Activated T-helper 1 cell treated with Interleukin-2 at 50 U/mL for 16 hours (primary cell): ENCODE measurements at regions not wholly inside any gene's neighbourhood (a gene's known extent, or its start where the extent isn't known, plus 50 kb on each side); places are given as distances from the start of the nearest gene placed in this dataset.
"Not testable (repeated sequence)": the region's sequence is repeated elsewhere in the genome, so short reads cannot be mapped to it uniquely, and the experiment has no call there.

ENCODE experiments used
- DNase-seq: peaks from one replicate; pipeline ENCODE4 v3.0.0-alpha.2; 2020; ENCODE audit warnings: low read depth

GRCh38 chr5:67934976-67935375 is 280.6 kb upstream of the PIK3R1 start:
- no peak for DNase-seq

DNA sequence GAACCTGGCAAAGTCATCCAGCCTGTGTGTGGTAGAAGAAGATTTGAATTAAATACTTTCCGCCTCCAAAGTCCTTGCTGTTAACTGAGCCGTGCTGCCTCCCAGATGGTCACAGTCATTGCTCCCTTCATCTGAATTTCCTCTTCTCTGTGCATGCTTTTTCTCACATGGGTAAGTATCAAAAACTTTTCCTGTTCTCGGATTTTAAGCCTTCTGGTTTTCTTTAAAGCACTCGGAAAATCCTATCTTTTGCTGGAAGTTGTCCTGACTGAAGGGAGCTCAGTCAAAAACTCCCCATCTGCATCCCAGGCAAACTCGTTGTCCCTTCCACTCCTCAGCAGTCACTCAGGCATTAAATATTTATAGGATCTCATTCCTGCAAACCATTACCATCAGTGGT is 290.0 kb upstream of the PIK3R1 start:
- no peak for DNase-seq

DNA sequence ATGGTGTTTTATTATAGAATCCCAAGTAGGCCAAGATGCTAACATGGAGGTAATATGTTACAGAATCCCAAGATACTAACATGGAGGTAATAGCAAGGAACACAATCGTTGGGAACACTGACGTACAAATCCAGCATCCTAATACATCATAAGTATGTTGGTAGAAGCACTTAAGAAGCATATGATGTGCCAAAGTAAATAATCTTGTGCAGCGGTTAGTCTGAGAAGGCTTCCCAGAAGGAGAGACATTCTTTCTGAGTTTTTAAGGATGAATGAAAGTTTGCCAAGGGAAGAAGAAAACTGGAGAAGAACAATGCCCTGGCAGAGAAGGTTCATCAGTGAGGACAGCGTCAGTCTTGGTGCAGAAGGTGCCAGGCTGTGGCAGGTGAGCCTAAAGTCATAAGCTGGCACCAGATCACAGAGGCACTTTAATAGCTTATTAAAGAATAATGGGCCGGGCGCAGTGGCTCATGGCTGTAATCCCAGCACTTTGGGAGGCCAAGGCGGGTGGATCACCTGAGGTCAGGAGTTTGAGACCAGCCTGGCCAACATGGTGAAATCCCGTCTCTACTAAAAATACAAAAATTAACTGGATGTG is 294.5 kb upstream of the PIK3R1 start:
- DNase-seq, result no peak

DNA sequence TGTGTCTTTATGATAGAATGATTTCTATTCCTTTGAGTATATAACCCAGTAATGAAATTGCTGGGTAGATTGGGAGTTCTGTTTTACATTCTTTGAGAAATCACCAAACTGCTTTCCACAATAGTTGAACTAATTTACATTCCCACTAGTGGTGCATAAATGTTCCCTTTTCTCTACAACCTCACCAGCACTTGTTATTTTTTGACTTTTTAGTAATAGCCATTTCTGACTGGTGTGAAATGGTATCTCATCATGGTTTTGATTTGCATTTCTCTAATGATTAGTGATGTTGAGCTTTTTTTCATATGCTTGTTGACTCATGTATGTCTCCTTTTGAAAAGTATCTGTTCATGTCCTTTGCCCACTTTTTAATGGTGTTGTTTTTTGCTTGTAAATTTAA is 296.0 kb upstream of the PIK3R1 start:
- not testable (repeated sequence) for DNase-seq

DNA sequence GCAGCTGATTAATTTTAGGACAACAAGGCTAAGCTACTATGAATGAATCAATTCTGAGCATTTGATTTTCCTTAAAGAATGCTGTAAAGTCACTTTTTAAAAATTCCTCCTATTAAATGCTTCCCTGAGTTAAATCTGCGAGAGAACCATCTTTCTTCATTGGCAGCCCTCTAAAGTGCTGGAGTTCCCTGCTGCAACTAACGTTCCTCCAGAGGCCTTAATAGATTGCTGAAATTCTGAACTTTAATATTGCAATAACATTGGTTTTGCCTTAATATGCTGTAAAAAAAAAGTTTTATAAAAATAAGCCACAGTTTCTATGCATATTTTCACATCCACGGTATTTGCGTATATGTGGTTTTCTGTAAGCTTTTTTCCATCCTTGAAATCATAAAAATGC is 298.0 kb upstream of the PIK3R1 start:
- no peak for DNase-seq

GRCh38 chr5:67910546-67910945 is 305.0 kb upstream of the PIK3R1 start:
- DNase-seq, result no peak

DNA sequence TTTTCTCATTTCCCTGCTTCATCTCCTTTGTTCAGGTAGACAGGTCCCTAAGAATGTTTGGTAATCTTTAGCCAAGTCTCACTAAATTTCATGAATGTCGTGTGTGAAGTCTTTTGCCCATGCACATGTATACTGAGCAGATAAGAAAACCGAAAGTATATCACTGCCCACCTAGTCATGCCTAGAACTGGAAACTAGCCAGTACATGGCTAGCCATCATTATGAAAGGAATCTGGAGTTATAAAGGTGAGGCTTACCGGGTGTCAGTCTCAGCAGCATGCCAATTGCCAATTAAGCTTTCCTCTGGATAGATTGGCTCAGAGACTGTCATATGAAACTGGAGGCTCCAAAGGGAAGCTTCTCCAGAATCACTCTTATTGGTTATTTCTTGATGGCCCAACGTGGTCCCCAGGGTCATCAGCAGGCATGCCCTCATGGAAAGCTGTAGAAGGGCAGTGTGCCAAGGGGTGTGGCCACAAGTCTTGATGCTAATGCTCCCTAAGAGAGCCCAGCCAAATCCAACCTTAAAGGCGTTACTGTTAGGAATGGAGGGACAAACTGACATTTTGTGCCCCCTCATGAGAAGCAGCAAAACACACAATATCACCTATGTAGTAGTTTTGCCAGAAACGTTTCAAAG is 307.3 kb upstream of the PIK3R1 start:
- DNase-seq, result no peak

DNA sequence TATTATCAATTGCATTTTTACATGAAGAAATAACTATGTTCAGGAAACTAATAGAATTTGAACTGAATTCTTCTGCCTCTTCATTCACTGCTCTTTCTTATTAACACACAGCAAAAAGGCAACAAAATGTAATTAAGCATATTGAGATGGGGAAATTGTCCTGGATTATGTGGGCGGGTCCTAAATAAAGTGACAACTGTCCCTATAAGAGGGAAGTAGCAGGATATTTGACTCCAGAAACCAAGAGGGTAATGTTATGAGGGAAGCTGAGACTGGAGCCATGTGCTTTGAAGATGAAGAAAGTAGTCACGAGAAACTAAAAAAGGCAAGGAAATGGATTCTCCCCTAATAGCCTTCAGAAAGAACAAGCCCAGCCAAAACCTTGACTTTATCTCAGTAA is 311.2 kb upstream of the PIK3R1 start:
- DNase-seq, result no peak

- no peak for DNase-seq
Observed at GRCh38 chr5:67903656-67904055, 311.9 kb upstream of the PIK3R1 start.

DNA sequence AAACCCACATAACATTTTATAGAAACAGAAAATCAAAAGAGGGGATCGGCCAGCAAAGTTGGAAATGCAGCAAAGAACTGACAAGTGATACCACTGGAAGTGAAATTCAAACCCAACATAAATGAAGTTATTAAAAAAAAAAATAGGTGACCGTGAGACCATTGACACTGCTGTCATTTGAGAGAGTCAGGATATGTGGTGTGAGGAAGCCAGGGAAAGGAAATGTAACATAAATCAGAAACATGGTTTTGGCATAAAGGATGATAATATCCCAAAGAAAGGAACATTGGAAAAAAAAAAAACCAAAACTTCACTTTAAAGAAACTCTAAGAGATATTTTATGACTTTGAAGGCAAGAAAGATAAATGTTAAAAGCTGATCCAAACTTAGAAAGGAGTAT is 312.4 kb upstream of the PIK3R1 start:
- DNase-seq, result no peak

DNA sequence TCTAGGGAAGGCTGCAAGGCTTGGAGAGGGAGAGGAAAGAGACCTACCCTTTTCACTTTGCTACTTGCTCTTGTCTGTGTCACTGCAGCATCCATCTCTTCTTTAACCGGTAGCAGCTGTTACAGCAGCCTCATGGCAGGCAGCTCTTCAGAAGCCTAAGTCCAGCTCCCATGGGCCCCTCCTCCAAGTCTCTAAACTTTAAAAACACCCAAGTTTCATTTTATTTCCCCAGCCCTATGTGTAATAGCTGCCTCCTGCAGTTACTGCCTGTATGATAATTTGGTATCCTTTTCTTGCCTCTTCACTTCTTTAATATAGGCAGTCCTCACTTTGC is 313.1 kb upstream of the PIK3R1 start:
- no peak for DNase-seq

GRCh38 chr5:67901814-67902496 is 313.6 kb upstream of the PIK3R1 start:
- DNase-seq, result no peak

DNA sequence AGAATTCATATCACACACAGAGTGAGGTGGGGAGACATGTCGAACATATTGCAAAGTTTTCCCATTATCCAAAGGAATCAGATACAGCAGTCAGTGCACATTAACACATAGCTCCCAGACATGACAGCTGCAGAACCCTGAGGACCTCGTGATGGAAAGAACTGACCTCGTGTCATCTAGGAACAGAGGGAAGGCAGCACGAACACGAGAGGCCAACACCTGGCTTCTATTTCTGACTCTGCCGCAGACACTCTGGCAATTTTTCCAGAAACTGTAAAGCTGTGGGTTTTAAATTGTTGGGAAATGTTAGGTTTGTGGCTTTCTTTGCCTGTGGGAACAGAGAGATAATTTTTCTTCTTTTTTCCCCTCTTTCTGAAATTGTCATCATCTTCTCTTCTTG is 315.0 kb upstream of the PIK3R1 start:
- no peak for DNase-seq

- DNase-seq, result no peak
Observed at GRCh38 chr5:67897980-67898379, 317.6 kb upstream of the PIK3R1 start.

GRCh38 chr5:67897431-67897830 is 318.1 kb upstream of the PIK3R1 start:
- DNase-seq, result no peak

GRCh38 chr5:67896930-67897313 is 318.6 kb upstream of the PIK3R1 start:
- no peak for DNase-seq

- no peak for DNase-seq
Observed at GRCh38 chr5:67896311-67896929, 319.1 kb upstream of the PIK3R1 start.

DNA sequence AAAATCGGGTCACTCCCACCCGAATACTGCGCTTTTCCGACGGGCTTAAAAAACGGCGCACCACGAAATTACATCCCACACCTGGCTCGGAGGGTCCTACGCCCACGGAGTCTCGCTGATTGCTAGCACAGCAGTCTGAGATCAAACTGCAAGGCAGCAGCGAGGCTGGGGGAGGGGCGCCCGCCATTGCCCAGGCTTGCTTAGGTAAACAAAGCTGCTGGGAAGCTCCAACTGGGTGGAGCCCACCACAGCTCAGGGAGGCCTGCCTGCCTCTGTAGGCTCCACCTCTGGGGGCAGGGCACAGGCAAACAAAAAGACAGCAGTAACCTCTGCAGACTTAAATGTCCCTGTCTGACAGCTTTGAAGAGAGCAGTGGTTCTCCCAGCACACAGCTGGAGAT is 325.7 kb upstream of the PIK3R1 start:
- DNase-seq, result not testable (repeated sequence)

DNA sequence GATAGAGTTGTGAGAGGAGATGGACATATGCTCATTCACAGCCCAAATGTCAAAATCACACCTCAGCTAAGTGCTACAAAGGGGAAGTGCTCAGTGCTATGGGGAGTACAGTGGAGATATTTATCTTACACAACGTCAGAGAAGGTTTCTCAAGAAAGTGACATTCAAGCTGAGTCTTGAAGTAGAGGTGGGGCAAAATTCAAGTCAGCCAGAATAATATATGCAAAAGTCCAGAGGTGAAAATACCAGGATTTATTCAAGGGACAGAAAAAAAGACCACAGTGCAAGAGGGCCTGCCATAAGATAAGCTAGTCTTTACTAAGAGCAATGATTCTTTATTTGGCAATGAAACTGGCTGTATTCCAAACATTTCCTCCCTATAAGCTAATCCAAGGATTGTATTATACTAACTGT is 327.8 kb upstream of the PIK3R1 start:
- DNase-seq, result no peak

DNA sequence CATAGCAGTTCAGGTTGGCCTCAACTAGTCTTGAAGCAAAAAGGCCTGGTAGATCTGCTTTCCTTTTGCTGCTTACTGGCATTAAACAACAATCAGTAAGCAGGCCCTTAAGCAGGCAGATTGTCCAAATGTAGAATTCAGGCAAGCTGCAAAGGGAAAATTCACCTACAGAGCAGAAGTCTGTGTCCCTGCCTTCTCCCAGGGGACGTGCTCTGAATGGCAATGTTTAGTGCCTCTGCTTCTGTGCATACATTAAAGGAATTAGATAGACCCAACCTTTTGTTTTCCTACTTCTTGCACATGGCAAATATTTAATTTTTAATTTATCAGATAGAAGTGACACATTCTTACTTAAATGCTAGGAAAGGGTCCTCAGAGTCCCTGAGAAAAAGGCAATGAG is 328.8 kb upstream of the PIK3R1 start:
- DNase-seq, result no peak

- no peak for DNase-seq
Observed at GRCh38 chr5:67880876-67881275, 334.7 kb upstream of the PIK3R1 start.

- DNase-seq, result no peak
Observed at GRCh38 chr5:67880511-67880805, 335.1 kb upstream of the PIK3R1 start.

DNA sequence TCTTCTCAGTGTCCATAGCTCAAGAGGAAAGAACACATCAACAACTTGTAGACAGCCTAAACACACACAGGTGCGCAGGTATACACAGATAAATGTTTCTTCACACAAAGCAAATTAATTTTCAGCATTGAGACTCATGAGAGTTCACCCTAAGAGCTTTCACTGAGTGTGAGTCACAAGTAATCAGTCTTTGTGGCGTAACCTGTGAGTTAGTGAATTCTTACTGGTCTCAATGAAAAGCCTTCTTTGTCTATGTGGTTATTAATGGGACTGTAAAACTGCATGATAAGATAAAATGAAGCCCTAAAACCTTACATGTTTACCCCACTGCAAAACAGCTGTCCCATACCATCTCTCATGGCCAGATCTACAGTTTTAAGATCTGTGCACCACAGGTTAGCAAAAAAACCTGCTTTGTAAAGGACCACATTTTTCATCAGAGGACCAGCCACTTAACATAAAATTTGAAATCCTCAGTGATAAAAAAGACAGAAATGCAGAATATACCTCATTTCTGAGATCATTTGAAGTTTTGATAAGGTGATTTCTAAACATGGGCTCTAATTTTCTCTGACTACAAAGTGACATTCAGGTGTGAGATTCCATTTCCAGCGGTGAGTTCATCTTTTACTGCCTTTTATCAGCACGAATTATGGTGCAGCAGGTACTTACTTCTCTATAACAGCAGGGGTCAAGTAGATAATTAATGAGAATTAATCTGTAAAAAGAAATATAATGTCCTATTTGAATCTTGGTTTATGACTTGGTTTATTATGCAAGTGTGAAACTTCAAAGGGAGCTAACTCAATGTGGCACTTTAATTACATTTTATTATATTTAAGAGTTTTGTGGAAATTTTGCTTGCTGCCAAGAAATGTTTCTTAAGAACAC is 335.7 kb upstream of the PIK3R1 start:
- no peak for DNase-seq
